Psoas muscle (tissue), 7 donors: ENCODE measurements at regions not wholly inside any gene's neighbourhood (a gene's known extent, or its start where the extent isn't known, plus 50 kb on each side); places are given as distances from the start of the nearest gene placed in this dataset.

Experiments used
- ATAC-seq, 4 donors: fragments of 200-7000 bp; cut with Tn5 transposase; one replicate each; pipeline ENCODE4 v1.9.1; 2020; ENCODE audit warnings: moderate library complexity in 3 of 4, mild to moderate bottlenecking in 2 of 4
- DNase-seq, 2 donors: peaks; one replicate each; pipeline ENCODE4 v3.0.0-alpha.2; 2020
- H3K27ac ChIP-seq: fragments of 200-600 bp; one replicate; pipeline ENCODE4 v1.8.0; 2022
- H3K27me3 ChIP-seq, 3 donors: fragments of 200-600 bp in 1 of 3; one replicate each; pipeline versions ENCODE4 v1.6.1 to v1.8.0; 2013 to 2022; ENCODE audit warnings: low read length in 2 of 3, mild to moderate bottlenecking in 2 of 3, moderate library complexity in 1 of 3; ENCODE audit not compliant: insufficient read depth in 3 of 3
- H3K36me3 ChIP-seq, 2 donors: fragments of 200-600 bp in 1 of 2; one replicate each; pipeline versions ENCODE4 v1.6.1 to v1.8.0; 2013 to 2022; ENCODE audit warnings: low read depth in 1 of 2, mild to moderate bottlenecking in 1 of 2, moderate library complexity in 1 of 2; ENCODE audit not compliant: insufficient read depth in 1 of 2
- H3K4me1 ChIP-seq: fragments of 200-600 bp; one replicate; pipeline ENCODE4 v1.8.0; 2022
- H3K4me3 ChIP-seq: fragments of 200-600 bp; one replicate; pipeline ENCODE4 v1.8.0; 2022; ENCODE audit warnings: mild to moderate bottlenecking
- H3K9me3 ChIP-seq: fragments of 200-600 bp; one replicate; pipeline ENCODE4 v1.8.0; 2022
- WGBS, 3 donors: extraction: QIAGEN DNeasy Blood & Tissue Kit; methylation state at CpG; one replicate each; pipeline versions ENCODE4 v1.1.6 to v1.1.7; 2013; 5-methylcytosine and 5-hydroxymethylcytosine counted together
- intact Hi-C, 2 donors: fragments of 100-400 bp; cut with DNase I; formaldehyde crosslinking; loops; one replicate each; pipeline versions ENCODE4 v1.11.0 to v1.14.2; 2022
- TF ChIP-seq, protein P1 (sequence below): fragments of 200-600 bp; IDR thresholded peaks from one replicate; pipeline ENCODE4 v1.8.0; 2022; ENCODE audit warnings: antibody characterized with exemption
- donor health status: healthy with polysubstance abuse.
- donor health status: DM: no; HTN: no; CAD: no; lungs with moderate emphysema.
- donor health status: Bipolar disorder and iron deficiency.
- donor health status: healthy.
- donor health status: DM: yes; HTN: yes; CAD: no.
- donor health status: DM: no; HTN: no; CAD: no.
- donor health status: DM: yes; HTN: yes; CAD: no.

DNA sequence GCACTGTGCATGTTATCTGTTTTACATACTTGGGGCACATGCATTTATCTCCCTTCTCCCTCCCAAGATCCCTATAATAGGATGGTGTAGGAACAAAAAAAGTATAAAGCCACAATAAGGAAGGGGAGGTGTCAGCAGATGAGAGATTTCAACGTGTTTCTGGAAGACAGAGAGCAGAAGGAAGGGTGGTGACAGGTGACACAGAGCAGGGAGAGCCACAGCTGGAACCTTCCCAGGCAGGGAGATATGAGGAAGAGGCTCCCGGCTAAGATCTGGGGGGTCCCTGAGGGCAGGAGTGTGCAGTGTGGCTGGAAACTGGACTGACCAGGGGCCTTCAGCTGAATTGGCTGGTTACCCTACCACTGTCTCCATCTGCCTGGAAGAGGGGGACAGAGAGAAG is 107.4 kb downstream of the BCOR start:
- no peaks in the 10 kb centered on the region for H3K36me3 ChIP-seq
- TF ChIP-seq, protein P1, sequence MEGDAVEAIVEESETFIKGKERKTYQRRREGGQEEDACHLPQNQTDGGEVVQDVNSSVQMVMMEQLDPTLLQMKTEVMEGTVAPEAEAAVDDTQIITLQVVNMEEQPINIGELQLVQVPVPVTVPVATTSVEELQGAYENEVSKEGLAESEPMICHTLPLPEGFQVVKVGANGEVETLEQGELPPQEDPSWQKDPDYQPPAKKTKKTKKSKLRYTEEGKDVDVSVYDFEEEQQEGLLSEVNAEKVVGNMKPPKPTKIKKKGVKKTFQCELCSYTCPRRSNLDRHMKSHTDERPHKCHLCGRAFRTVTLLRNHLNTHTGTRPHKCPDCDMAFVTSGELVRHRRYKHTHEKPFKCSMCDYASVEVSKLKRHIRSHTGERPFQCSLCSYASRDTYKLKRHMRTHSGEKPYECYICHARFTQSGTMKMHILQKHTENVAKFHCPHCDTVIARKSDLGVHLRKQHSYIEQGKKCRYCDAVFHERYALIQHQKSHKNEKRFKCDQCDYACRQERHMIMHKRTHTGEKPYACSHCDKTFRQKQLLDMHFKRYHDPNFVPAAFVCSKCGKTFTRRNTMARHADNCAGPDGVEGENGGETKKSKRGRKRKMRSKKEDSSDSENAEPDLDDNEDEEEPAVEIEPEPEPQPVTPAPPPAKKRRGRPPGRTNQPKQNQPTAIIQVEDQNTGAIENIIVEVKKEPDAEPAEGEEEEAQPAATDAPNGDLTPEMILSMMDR, result no peak
- no peak for ATAC-seq
- H3K27ac ChIP-seq, result no peak overlapping the region
- H3K4me3 ChIP-seq, result no peak overlapping the region
- no peaks in the 10 kb centered on the region for H3K9me3 ChIP-seq
- intact Hi-C loops, result no loop called here
- peaks cover 0 to 3% (median 0%) of the 10 kb centered on the region in 3 donors for H3K27me3 ChIP-seq
- no peak for DNase-seq
- WGBS, 3 donors, result 31 to 46% (median 34%) methylated on average over 2 of the region's 2 CpGs
- no peaks in the 10 kb centered on the region for H3K4me1 ChIP-seq

DNA sequence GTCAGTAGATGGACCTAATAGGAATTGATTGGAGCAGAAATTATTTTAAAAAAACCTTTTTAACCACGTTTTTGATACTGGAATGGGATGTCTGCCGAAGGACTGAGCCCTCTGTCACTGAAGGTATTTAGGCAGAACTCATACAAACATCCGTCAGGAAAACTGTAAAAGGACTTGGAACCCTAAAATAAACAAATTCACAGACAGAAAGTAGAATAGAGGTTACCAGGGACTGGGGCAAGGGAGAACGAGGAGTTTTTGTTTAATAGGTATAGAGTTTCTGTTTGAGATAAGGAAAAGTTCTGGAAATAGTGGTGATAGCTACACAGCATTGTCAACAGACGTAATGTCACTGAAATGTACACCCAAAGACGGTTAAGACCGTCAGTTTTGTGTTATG is 105.5 kb downstream of the BCOR start:
- Histone ChIP-seq H3K36me3 (no peaks in the 10 kb centered on the region), H3K27ac (no peak overlapping the region), H3K27me3 (peaks cover 0 to 3% (median 0%) of the 10 kb centered on the region in 3 donors), H3K4me3 (no peak overlapping the region), H3K9me3 (no peaks in the 10 kb centered on the region), H3K4me1 (no peaks in the 10 kb centered on the region)
- no peak for DNase-seq
- no peak for ATAC-seq
- whole genome bisulfite sequencing, 3 donors, result 73 to 92% (median 83%) methylated on average over 7 of the region's 7 CpGs
- intact Hi-C loops, result no loop called here
- TF ChIP-seq, protein P1, result no peak

- no peak for DNase-seq
- ATAC-seq, result no peak
- Histone ChIP-seq H3K36me3 (no peaks in the 10 kb centered on the region), H3K27ac (no peak overlapping the region), H3K9me3 (no peaks in the 10 kb centered on the region), H3K4me1 (no peaks in the 10 kb centered on the region), H3K27me3 (peaks cover 0 to 15% (median 0%) of the 10 kb centered on the region in 3 donors), H3K4me3 (no peak overlapping the region)
- intact Hi-C loops, result no loop called here
- 87 to 96% (median 95%) methylated on average over 9 of the region's 9 CpGs for WGBS, 3 donors
- TF ChIP-seq, protein P1, result no peak
These were observed 102.3 kb downstream of the BCOR start for GRCh38 chrX:39995457-39995856.

DNA sequence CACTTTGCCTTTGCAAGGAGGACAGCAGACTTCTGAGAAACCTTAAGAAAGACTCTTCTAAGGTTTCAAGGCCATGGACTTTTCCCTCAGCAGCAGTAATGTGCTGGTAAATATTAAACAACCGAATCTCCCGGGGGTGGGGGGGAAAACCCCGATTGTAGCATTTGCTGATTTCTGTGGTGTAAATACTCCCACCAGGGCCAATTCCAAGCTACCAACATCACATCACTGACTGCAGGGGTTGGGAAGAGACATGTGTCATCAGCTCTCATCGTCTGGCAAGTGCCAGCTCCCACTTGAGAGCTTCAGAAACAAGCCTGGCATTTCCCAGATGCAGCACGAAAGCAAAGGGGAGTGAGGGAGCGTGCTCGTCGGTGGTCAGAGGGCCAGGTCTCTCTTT is 101.2 kb downstream of the BCOR start:
- DNase-seq (no peak), ATAC-seq (no peak)
- Histone ChIP-seq H3K9me3 (no peaks in the 10 kb centered on the region), H3K27me3 (peaks cover 0 to 15% (median 0%) of the 10 kb centered on the region in 3 donors), H3K4me1 (no peaks in the 10 kb centered on the region), H3K27ac (no peak overlapping the region), H3K4me3 (no peak overlapping the region), H3K36me3 (no peaks in the 10 kb centered on the region)
- WGBS, 3 donors, result 54 to 73% (median 65%) methylated on average over 8 of the region's 8 CpGs
- intact Hi-C loops, result no loop called here
- TF ChIP-seq, protein P1, result no peak

- ATAC-seq (no peak), DNase-seq (no peak)
- peaks cover 0 to 27% (median 0%) of the 10 kb centered on the region in 3 donors for H3K27me3 ChIP-seq
- TF ChIP-seq, protein P1, result no peak
- H3K4me3 ChIP-seq, result no peak overlapping the region
- no peak overlapping the region for H3K27ac ChIP-seq
- 91 to 99% (median 97%) methylated on average over 6 of the region's 6 CpGs for WGBS, 3 donors
- H3K9me3 ChIP-seq, result no peaks in the 10 kb centered on the region
- intact Hi-C loops, result no loop called here
- H3K36me3 ChIP-seq, result no peaks in the 10 kb centered on the region
- no peaks in the 10 kb centered on the region for H3K4me1 ChIP-seq
These were observed 98.9 kb downstream of the BCOR start for GRCh38 chrX:39998636-39999406.
